ENCODE measurements at regions not wholly inside any gene's neighbourhood (a gene's known extent, or its start where the extent isn't known, plus 50 kb on each side); places are given as distances from the start of the nearest gene placed in this dataset.

- dilution Hi-C loops (cut with MboI; ENCODE audit: extremely low pct_ligation_motif_present, low sequenced_read_pairs), result no loop called here
- peak; percentile 65 to 67 for TF ChIP-seq CTCF (IDR thresholded peaks at IDR 0.05; ENCODE audit: extremely low read depth in 1 of 2, insufficient read depth in 1 of 2, low read depth in 1 of 2, low read length in 2 of 2)
- TF ChIP-seq FOS (IDR thresholded peaks at IDR 0.05; ENCODE audit: borderline replicate concordance, insufficient read depth, low read length), result no peak
- TF ChIP-seq EZH2 (IDR thresholded peaks at IDR 0.05; ENCODE audit: borderline replicate concordance, low read depth, low read length, severe bottlenecking), result no peak
- peak; percentile 45 for TF ChIP-seq JUN (IDR thresholded peaks at IDR 0.05; ENCODE audit: borderline replicate concordance, insufficient read depth, insufficient read length, low read depth)
- H3K27me3 ChIP-seq (ENCODE audit: control insufficient read depth in 2 of 2, insufficient read depth in 2 of 2, low read length in 2 of 2), result no peaks in the 10 kb centered on the region
- no peak overlapping the region for H2AFZ ChIP-seq (ENCODE audit: low read depth, low read length)
- FAIRE-seq (peak; percentile 68), DNase-seq (ENCODE audit: low read depth, low spot score) (peak; percentile 71)
- no peak overlapping the region for H3K4me2 ChIP-seq (ENCODE audit: insufficient read depth, low read length)
- intact Hi-C loops (cut with micrococcal nuclease), result loop anchor here (1.0 kb wide), 2 partner anchors 110 to 117 kb away; no protein-coding TSS in a partner anchor
- CTCF ChIA-PET, result interaction anchor here (0.6 to 2.2 kb wide), 21 partner anchors 10 to 767 kb away, joined by 3 to 77 read pairs (median 4); no protein-coding TSS in a partner anchor
- no peaks in the 10 kb centered on the region for H3K9me3 ChIP-seq (replicated peaks; ENCODE audit: control insufficient read depth, insufficient read depth, low read length)
- no peaks in the 10 kb centered on the region for H3K9me1 ChIP-seq (replicated peaks; ENCODE audit: control insufficient read depth, extremely low read depth, insufficient read depth, low read length)
- H3K4me3 ChIP-seq (replicated peaks in 1 of 3; ENCODE audit: insufficient read depth in 1 of 3, low read depth in 1 of 3, low read length in 3 of 3), result no peak overlapping the region
- no peaks in the 10 kb centered on the region for H3K36me3 ChIP-seq (ENCODE audit: control insufficient read depth in 2 of 2, extremely low read depth in 1 of 2, insufficient read depth in 2 of 2, low read length in 2 of 2)
- BruUV-seq (replicated peaks), result no TSS peak
- no peaks in the 10 kb centered on the region for H3K4me1 ChIP-seq (ENCODE audit: control insufficient read depth, extremely low read depth, insufficient read depth, low read length)
- no peaks in the 10 kb centered on the region for H3K79me2 ChIP-seq (ENCODE audit: control insufficient read depth, insufficient read depth, low read length)
- no peak overlapping the region for H3K9ac ChIP-seq (replicated peaks; ENCODE audit: extremely low read depth, insufficient read depth, low read length)
- no peak overlapping the region for H3K27ac ChIP-seq (ENCODE audit: insufficient read depth, low read depth, low read length)
- no peaks in the 10 kb centered on the region for H4K20me1 ChIP-seq (replicated peaks; ENCODE audit: control insufficient read depth, extremely low read depth, insufficient read depth, low read length)
- POLR2A ChIA-PET, result no interaction called here
Measured at GRCh38 chr15:98311566-98312188, 336.7 kb upstream of the IGF1R start.

- DNase-seq (ENCODE audit: low read depth, low spot score) (no peak), FAIRE-seq (no peak)
- H3K4me2 ChIP-seq (ENCODE audit: insufficient read depth, low read length), result no peak overlapping the region
- no TSS peak for BruUV-seq (replicated peaks)
- no peaks in the 10 kb centered on the region for H3K9me1 ChIP-seq (replicated peaks; ENCODE audit: control insufficient read depth, extremely low read depth, insufficient read depth, low read length)
- no peaks in the 10 kb centered on the region for H3K4me1 ChIP-seq (ENCODE audit: control insufficient read depth, extremely low read depth, insufficient read depth, low read length)
- H3K27ac ChIP-seq (ENCODE audit: insufficient read depth, low read depth, low read length), result no peak overlapping the region
- no peak overlapping the region for H3K9ac ChIP-seq (replicated peaks; ENCODE audit: extremely low read depth, insufficient read depth, low read length)
- intact Hi-C loops (cut with micrococcal nuclease), result no loop called here
- TF ChIP-seq MYC (IDR thresholded peaks at IDR 0.05; ENCODE audit: low read depth, low read length), result no peak
- no peak for TF ChIP-seq FOS (IDR thresholded peaks at IDR 0.05; ENCODE audit: borderline replicate concordance, insufficient read depth, low read length)
- no peak for TF ChIP-seq POLR2A (IDR thresholded peaks at IDR 0.05; ENCODE audit: low read depth, low read length)
- no peak for TF ChIP-seq GATA2 (IDR thresholded peaks at IDR 0.05; ENCODE audit: insufficient read depth, insufficient read length, low read depth, low read length)
- TF ChIP-seq POLR2AphosphoS5 (IDR thresholded peaks at IDR 0.05; ENCODE audit: insufficient read depth, low read depth, low read length), result no peak
- TF ChIP-seq EZH2 (IDR thresholded peaks at IDR 0.05; ENCODE audit: borderline replicate concordance, low read depth, low read length, severe bottlenecking), result no peak
- TF ChIP-seq JUN (IDR thresholded peaks at IDR 0.05; ENCODE audit: borderline replicate concordance, insufficient read depth, insufficient read length, low read depth), result no peak
- no peak for TF ChIP-seq CTCF (IDR thresholded peaks at IDR 0.05; ENCODE audit: extremely low read depth in 1 of 2, insufficient read depth in 1 of 2, low read depth in 1 of 2, low read length in 2 of 2)
- TF ChIP-seq MAX (IDR thresholded peaks at IDR 0.05; ENCODE audit: insufficient read depth, insufficient read length), result no peak
- H2AFZ ChIP-seq (ENCODE audit: low read depth, low read length), result no peak overlapping the region
- dilution Hi-C loops (cut with MboI; ENCODE audit: extremely low pct_ligation_motif_present, low sequenced_read_pairs), result no loop called here
- no peaks in the 10 kb centered on the region for H4K20me1 ChIP-seq (replicated peaks; ENCODE audit: control insufficient read depth, extremely low read depth, insufficient read depth, low read length)
- H3K79me2 ChIP-seq (ENCODE audit: control insufficient read depth, insufficient read depth, low read length), result no peaks in the 10 kb centered on the region
- H3K36me3 ChIP-seq (ENCODE audit: control insufficient read depth in 2 of 2, extremely low read depth in 1 of 2, insufficient read depth in 2 of 2, low read length in 2 of 2), result no peaks in the 10 kb centered on the region
- CTCF ChIA-PET, result interaction anchor here (1.7 to 2.2 kb wide), 3 partner anchors 9 to 107 kb away, joined by 11 to 32 read pairs (median 18); no protein-coding TSS in a partner anchor
- H3K9me3 ChIP-seq (replicated peaks; ENCODE audit: control insufficient read depth, insufficient read depth, low read length), result no peaks in the 10 kb centered on the region
- H3K4me3 ChIP-seq (replicated peaks in 1 of 3; ENCODE audit: insufficient read depth in 1 of 3, low read depth in 1 of 3, low read length in 3 of 3), result no peak overlapping the region
- POLR2A ChIA-PET, result no interaction called here
- H3K27me3 ChIP-seq (ENCODE audit: control insufficient read depth in 2 of 2, insufficient read depth in 2 of 2, low read length in 2 of 2), result no peaks in the 10 kb centered on the region
Measured at GRCh38 chr15:98312913-98313312, 335.4 kb upstream of the IGF1R start.
